Fibroblast of skin of left biceps (primary cell): ENCODE measurements at regions not wholly inside any gene's neighbourhood (a gene's known extent, or its start where the extent isn't known, plus 50 kb on each side); places are given as distances from the start of the nearest gene placed in this dataset.

Experiments
- DNase-seq, 2 experiments: peaks; one replicate each; pipeline ENCODE4 v3.0.0-alpha.2; 2013; ENCODE audit warnings: low read depth in 2 of 2

GRCh38 chr4:57691370-57691769 lies 581.2 kb upstream of the IGFBP7 start:
- DNase-seq = no peak

DNA sequence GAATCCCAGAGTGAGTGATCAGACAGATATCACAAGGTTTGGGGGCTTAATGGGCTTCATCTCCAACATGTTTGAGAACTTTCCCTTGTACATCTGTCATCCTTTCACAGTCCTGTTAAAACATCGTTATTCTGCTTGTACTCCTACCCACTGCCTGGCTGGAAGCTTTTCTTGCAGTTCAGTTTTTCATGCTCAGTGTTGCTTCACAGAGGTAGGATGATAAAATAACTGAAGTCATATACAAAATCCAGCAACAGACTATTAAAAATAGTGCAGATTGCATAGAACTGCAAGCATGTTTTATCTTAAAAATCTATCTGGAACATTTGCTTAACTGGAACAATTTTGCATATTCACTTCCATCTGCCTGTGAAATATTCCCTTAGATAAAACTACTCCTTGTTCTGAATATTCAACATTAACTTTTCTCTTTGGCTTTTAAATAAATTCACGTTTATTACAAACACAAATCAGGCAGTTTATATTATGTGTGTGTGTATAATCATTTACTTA lies 579.6 kb upstream of the IGFBP7 start:
- DNase-seq = no peak

GRCh38 chr4:57682275-57682674 lies 572.1 kb upstream of the IGFBP7 start:
- DNase-seq = no peak

GRCh38 chr4:57679969-57680368 lies 569.8 kb upstream of the IGFBP7 start:
- no peak for DNase-seq

DNA sequence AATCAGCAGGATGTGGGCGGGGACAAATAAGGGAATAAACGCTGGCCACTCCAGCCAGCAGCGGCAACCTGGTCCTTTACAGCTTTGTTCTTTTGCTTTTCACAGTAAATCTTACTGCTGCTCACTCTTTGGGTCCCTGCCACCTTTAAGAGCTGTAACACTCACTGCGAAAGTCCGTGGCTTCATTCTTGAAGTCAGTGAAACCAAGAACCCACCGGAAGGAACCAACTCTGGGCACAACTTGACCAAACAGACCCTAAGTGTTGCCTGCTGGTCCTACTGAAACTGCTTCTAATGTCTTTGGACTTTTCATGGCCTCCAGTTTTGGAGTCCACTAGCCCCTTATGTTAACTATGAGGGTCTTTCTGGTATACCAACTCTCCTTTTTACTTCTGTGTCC lies 566.2 kb upstream of the IGFBP7 start:
- DNase-seq = no peak

DNA sequence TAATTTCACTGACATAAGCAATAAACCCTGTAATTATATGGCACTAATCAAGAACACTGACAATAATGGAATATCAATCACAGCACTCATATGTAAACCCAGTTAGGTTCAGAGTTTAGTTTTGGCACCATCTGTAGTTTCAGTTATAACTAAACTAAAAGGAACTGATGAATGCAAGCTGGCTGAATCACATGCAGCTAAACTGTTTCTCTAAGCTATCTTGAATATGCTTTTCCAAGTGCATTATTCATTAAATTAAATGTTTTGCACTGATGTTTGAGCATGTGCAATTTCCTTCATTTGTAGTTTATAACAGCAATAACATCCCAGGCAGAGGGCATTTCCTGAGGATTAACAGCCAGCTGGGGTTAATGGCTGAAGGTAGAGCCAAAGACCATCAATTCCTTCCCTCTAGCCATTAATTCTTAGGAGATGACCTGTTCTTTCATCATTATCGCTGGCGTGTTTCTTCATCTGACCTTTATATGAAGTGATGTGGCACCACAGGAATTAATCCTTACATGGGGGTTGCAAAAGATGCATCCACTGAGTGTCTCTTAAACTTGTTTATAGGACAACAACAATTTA lies 562.8 kb upstream of the IGFBP7 start:
- DNase-seq = no peak

DNA sequence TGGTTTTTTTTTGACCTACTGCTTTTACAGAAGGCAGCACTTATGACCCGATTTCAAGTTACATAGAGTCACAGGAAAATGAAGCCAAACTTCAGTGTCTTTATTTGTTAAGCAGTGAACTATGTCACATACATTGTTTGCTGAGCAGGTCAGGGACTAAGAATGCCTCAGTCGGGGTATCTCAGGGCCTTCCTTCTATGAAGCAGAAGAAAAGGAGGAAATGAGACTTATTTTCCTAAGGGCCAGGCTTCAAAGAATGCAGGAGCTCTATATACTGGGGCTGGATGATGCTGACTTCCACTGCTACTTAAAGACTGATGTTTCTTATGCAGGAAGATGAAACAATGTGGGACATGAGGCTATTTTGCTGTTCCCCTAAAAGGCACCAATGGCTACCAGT lies 558.4 kb upstream of the IGFBP7 start:
- DNase-seq = no peak

DNA sequence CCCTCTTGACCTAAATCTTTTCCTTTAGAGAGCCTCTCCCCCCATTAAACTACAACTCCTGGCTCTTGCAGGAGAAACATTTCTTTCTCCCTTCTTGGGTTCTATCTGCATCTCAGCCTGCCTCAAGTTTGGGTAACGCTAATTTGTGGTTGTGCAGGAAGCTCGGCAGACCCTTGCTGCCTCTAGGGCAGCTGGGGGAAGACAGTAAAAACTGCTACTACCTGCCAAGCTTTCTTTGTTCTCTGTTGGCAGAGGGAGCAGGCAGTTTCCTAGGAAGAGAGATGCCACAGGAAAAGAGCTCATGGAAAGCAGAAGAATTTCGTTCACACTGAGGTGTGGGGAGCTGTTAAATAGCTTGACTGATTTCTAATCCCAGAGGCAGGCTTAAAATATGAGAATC lies 555.6 kb upstream of the IGFBP7 start:
- DNase-seq = no peak

DNA sequence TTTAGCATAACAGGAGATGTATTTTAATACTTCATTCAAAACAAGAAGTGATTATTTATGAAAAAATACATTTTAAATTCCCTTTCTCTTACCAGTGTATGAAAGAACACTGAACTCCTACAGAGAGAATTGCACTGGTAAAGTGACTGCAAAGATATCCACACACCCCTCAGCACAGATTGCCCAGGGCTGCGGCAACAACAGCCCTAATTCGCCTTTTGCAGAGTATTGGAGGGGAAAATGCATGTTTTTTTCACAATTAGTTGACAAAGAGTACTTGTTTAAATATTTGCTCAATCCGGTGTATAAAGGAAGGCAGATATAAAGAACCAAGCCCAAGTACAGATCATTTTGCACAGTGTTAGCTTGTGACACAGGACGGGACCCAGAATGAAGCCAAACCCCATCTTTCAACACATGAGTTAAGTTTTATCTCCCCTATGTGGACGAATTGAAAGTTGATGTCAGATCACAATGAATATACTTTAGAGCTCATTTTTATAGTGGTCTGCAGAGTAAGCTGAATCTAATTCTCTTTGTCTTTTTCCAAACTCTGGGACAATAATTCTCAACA lies 551.4 kb upstream of the IGFBP7 start:
- no peak for DNase-seq

DNA sequence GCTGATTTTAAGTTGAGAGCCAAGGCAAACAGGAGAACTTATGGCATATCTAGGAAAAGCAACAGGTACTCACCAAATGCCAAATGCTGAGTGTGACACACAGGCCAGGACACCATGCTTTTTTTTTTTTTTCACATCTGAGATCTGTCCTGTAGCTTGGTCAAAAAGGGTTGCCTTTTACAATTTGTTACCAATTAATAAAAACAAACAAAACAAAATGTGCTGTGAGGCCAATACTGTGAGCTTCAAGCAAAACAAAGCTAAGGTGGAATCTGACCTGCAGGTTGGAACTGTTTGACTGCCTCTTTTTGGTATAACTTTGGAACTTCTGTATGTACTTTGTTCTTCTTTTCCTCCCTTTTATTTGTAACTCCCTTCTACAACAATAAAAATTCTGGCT lies 548.5 kb upstream of the IGFBP7 start:
- DNase-seq = no peak

DNA sequence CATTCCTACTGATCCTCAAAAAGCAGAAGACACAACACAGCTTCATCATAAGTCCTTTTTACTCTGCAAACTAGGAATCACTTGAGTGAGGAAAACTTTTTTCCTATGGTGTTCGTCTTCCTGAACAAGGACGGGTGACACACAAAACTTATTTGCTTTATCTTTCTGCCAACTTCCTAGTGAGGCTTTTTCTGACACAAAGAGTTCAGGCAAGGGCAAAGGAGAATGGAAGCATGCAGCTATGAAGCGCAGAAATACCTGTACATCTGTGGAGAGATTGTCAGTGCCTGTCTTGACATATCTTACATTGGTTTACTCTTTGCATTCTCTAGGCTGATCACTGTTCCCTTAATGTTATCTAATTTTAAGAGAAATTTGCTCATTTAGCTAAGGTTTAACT lies 548.0 kb upstream of the IGFBP7 start:
- DNase-seq = no peak

DNA sequence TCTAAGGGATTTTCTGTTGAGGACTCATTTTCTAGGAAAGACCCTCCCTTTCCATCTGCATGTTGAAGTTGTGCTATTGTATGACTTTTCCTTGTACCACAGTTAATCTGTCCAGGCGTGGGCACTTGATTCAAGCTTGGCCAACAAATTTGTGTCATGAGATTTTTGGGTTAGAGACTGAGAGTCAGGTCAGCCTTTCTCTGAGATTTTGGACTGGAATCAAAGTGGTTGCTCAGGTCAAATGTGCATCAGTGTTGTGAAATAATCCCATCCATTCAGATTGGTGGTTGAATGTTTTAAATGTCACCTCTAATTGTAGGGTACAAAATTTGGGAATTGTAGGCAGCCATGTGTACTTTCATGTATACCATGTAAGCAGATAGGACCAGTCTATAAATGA lies 545.2 kb upstream of the IGFBP7 start:
- no peak for DNase-seq

DNA sequence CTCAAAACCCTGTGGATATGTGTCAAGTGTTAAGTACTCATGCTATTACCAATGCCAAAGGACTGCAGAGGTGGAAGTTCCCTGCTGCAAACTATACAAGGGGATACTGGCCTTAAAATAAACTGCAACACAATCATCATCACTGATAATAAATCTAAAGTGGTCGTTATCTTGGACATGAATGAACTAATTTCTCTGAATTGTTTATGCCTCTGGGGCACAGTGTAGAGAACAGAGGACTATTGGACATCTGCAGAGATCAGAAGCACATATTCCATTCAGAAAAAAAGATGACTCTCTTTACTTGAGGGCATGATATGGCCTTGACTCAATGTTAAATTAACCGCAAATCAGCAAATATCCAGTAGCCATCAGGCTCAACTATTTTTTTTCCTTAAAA lies 542.6 kb upstream of the IGFBP7 start:
- no peak for DNase-seq

- no peak for DNase-seq
Observed at GRCh38 chr4:57640391-57641100, 530.4 kb upstream of the IGFBP7 start.

DNA sequence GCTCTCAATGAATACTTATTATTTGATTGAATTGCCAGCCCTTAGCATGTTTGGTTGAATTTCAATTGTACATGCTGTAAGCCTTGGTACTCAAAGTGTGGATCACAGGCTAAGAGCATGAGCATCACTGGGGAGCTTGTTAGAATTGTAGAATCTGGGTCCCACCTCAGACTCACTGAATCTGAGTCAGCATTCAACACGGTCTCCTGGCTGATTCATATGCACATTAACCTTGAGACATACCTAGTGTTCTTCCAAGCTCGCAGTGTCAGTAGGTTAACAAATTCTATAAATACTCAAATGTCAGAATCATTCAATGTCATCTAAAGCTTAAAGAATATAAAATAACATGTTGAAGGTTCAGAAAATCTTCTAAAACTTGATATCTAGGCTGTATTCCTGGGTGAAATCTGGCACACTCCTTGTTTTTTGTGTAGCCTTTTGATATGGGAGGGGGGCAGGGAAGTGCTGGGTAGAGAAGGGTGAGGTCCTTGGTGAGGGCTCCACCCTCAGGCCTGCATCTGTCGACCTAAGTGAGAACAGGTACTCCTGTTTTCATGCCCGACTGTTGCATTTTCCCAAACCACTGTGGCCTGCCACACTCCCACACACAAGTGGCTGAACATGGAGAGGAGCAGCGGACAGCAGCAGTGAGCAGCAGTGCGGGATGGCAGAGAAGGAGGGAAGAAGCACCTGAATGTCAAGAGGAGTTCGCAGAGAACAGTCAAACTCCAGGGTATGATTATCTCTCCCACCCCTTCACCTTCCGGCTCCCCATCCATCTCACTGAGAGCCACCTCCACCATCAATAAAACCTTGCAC lies 529.6 kb upstream of the IGFBP7 start:
- DNase-seq = no peak

DNA sequence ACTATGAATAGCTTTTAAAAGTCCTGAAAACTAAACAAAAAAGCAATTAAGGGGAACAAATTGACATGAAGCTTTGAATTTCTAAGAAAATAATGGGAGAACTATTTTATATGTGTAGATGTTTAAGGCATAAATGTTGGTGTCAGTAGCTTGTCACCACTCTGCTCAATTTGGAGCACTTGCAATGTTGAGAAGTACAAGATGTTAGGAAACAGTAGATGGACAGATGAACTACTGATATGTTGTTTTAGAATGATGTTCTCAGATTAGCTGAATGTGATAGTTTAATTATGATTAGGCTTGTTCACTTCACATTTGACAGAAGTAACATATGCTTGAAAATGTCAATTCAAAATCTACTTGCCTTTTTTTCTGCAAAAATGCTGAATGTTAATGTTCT lies 525.7 kb upstream of the IGFBP7 start:
- DNase-seq = no peak

DNA sequence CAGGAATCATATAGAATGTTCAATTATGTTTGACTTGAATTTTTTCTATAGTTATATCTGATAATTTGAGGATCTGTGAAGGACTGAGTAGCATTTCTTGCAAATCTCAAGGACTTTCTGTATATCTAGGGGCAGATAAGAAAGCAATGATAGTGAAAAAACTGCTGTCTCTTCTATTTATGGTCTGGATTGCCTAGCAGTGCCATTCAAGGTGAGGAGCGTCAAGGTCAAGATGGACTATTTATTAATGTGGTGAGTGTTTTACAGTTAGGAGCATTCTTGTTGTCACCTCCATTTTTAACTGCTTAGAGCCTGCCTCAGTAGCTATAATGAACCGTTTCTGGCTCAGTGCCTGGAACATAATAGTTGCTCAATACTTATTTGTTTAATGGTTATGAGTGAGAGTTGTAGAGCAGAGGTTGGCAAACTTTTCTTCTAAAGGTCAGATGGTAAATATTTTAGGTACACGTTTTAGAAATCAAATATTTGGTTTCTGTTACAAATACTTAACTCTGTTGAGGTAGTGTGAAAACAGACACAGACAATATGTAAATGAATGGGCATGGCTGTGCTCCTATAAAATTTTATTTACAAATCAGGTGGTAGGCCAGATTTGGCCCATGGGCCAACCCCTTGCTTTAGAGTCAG lies 523.2 kb upstream of the IGFBP7 start:
- no peak for DNase-seq

DNA sequence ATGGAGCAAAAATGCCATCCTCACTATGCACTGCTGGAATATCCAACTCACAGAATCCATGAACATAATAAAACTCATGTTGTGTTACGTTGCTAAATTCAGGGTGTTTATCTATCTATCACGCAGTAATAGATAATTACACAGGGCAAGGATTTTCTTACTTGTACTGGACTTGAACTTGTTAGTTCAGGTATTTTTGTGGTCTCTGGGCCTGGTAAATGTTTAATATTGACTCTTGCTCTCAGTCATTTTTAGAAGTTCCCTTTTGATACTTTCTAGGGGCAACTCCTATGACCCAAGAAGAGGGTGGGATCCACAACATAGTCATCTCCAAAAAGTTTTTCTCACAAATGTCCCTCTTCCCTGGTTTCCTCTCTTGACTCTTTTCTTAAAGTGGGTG lies 522.4 kb upstream of the IGFBP7 start:
- no peak for DNase-seq

- no peak for DNase-seq
Observed at GRCh38 chr4:57631147-57631546, 521.0 kb upstream of the IGFBP7 start.

GRCh38 chr4:57628004-57628403 lies 517.8 kb upstream of the IGFBP7 start:
- DNase-seq = no peak

- no peak for DNase-seq
Observed at GRCh38 chr4:57614257-57614932, 504.2 kb upstream of the IGFBP7 start.
